K562 (cell line): ENCODE measurements at regions not wholly inside any gene's neighbourhood (a gene's known extent, or its start where the extent isn't known, plus 50 kb on each side); places are given as distances from the start of the nearest gene placed in this dataset.

ENCODE experiments used
- ATF1 ChIP-seq, 2 experiments: fragments of 450-650 bp in 1 of 2; IDR thresholded peaks; 2 replicates each; pipeline ENCODE4 v1.6.1; 2016; ENCODE audit warnings: missing compliant biosample characterization in 1 of 2, missing genetic modification characterization in 1 of 2
- DNMT1 ChIP-seq: fragments of 450-650 bp; IDR thresholded peaks from 2 replicates; pipeline ENCODE4 v1.6.1; 2016; ENCODE audit warnings: antibody characterized with exemption, mild to moderate bottlenecking
- E2F3 ChIP-seq: fragments of 250-450 bp; sonication (Bioruptor Pico); IDR thresholded peaks from 2 replicates; pipeline ENCODE4 v1.4.0; 2020; ENCODE audit warnings: mild to moderate bottlenecking
- MAFK ChIP-seq: IDR thresholded peaks from 2 replicates; pipeline ENCODE4 v1.6.1; 2011; ENCODE audit warnings: low read length, improper control_type of control experiment
- MEF2D ChIP-seq: conservative IDR thresholded peaks from 2 replicates; pipeline ENCODE4 v1.6.1; 2016; ENCODE audit warnings: low read depth, missing genetic modification characterization, missing compliant biosample characterization
- NFRKB ChIP-seq: fragments of 450-650 bp; IDR thresholded peaks from 2 replicates; pipeline ENCODE4 v1.6.1; 2016; ENCODE audit warnings: low read depth
- PHB2 ChIP-seq: fragments of 450-650 bp; IDR thresholded peaks from 2 replicates; pipeline ENCODE4 v1.6.1; 2017; ENCODE audit warnings: low read depth
- POLR2H ChIP-seq: IDR thresholded peaks from 2 replicates; pipeline ENCODE4 v1.6.1; 2016; ENCODE audit warnings: missing genetic modification characterization, low read depth, mild to moderate bottlenecking, control low read depth, missing compliant biosample characterization, moderate library complexity
- POU5F1 ChIP-seq: fragments of 150-350 bp; IDR thresholded peaks from 2 replicates; pipeline ENCODE4 v1.6.1; 2014; ENCODE audit warnings: borderline replicate concordance, low read length, low read depth, mild to moderate bottlenecking; ENCODE audit not compliant: partially characterized antibody
- SRSF3 ChIP-seq: fragments of 200-400 bp; formaldehyde crosslinking; IDR thresholded peaks from 2 replicates; pipeline ENCODE4 v1.6.1; 2016; ENCODE audit warnings: mild to moderate bottlenecking, low read length, moderate library complexity; ENCODE audit not compliant: insufficient read depth
- STAT5B ChIP-seq: fragments of 250-450 bp; sonication (Bioruptor Pico); IDR thresholded peaks from 2 replicates; pipeline ENCODE4 v1.8.0; 2021; ENCODE audit warnings: mild to moderate bottlenecking, inconsistent platforms
- TCF7L2 ChIP-seq: fragments of 150-350 bp; IDR thresholded peaks from 2 replicates; pipeline ENCODE4 v1.6.1; 2016; ENCODE audit warnings: low read depth, mild to moderate bottlenecking, low read length, moderate library complexity
- XRCC3 ChIP-seq: fragments of 450-650 bp; IDR thresholded peaks from 2 replicates; pipeline ENCODE4 v1.6.1; 2017; ENCODE audit warnings: mild to moderate bottlenecking, moderate library complexity
- ZBTB7A ChIP-seq: IDR thresholded peaks from 2 replicates; pipeline ENCODE4 v1.6.1; 2011; ENCODE audit warnings: low read depth, mild to moderate bottlenecking, low read length, moderate library complexity, borderline replicate concordance; ENCODE audit not compliant: control insufficient read depth
- ZNF445 ChIP-seq: fragments of 250-450 bp; sonication (Bioruptor Pico); IDR thresholded peaks from 2 replicates; pipeline ENCODE4 v1.4.0; 2020; ENCODE audit warnings: low read depth, mild to moderate bottlenecking, moderate library complexity
- TF ChIP-seq, protein P1 (sequence below): fragments of 450-650 bp; conservative IDR thresholded peaks from 2 replicates; pipeline ENCODE4 v1.6.1; 2016; ENCODE audit warnings: missing genetic modification characterization, low read depth, mild to moderate bottlenecking, control low read depth, missing compliant biosample characterization
- TF ChIP-seq, protein P2 (sequence below), 2 experiments: IDR thresholded peaks; 2 replicates each; pipeline ENCODE4 v1.6.1; 2011; ENCODE audit warnings: borderline replicate concordance in 1 of 2, control low read depth in 1 of 2, low read depth in 1 of 2, low read length in 1 of 2, mild to moderate bottlenecking in 1 of 2, mixed read lengths in 1 of 2, moderate library complexity in 1 of 2; ENCODE audit not compliant: insufficient read depth in 1 of 2, insufficient read length in 1 of 2, poor library complexity in 1 of 2, severe bottlenecking in 1 of 2; ENCODE audit errors: extremely low read depth in 1 of 2
- TF ChIP-seq, protein P3 (sequence below): sonication (generic); formaldehyde crosslinking; IDR thresholded peaks from 2 replicates; pipeline ENCODE4 v1.4.0; 2020; ENCODE audit warnings: mild to moderate bottlenecking, missing genetic modification reagents
- TF ChIP-seq, protein P4 (sequence below): fragments of 450-650 bp; formaldehyde crosslinking; IDR thresholded peaks from 2 replicates; pipeline ENCODE4 v1.4.0; 2020; ENCODE audit warnings: mild to moderate bottlenecking, moderate library complexity
- TF ChIP-seq, protein P5 (sequence below): fragments of 450-650 bp; formaldehyde crosslinking; IDR thresholded peaks from 2 replicates; pipeline ENCODE4 v1.4.0; 2022; ENCODE audit warnings: mild to moderate bottlenecking, moderate library complexity

DNA sequence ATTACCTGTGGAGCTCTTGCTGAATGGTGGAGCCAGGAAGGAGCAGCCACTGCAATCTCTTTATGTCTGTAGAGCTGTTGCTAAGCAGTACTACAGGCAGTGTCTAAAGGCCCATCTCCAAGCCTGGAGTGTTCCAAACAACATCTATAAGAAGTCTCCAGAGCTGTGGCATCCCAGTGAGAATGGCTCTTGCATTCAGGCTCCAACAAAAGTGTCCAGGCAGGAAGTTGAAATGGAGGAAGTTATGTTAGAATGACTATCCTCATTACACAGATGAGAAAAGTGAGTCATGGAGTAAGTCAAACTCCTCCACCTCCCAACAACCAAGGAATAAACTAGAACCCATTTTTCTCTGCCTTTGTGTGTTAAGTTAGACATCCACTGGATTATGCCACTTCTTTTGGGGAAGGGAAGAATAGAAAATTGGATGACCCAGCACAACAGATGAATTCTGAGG is 288.5 kb upstream of the STXBP5 start (continued):
- TF ChIP-seq ZNF445 (CRISPR knock-in tag): peak; percentile 70
- no peak for TF ChIP-seq PHB2
- TF ChIP-seq, protein P1, sequence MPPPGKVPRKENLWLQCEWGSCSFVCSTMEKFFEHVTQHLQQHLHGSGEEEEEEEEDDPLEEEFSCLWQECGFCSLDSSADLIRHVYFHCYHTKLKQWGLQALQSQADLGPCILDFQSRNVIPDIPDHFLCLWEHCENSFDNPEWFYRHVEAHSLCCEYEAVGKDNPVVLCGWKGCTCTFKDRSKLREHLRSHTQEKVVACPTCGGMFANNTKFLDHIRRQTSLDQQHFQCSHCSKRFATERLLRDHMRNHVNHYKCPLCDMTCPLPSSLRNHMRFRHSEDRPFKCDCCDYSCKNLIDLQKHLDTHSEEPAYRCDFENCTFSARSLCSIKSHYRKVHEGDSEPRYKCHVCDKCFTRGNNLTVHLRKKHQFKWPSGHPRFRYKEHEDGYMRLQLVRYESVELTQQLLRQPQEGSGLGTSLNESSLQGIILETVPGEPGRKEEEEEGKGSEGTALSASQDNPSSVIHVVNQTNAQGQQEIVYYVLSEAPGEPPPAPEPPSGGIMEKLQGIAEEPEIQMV (tag): no peak
- TF ChIP-seq ZBTB7A: no peak
- no peak for TF ChIP-seq ATF1 (CRISPR knock-in tag; IDR thresholded peaks at IDR 0.05)
- TF ChIP-seq ATF1 (tag; IDR thresholded peaks at IDR 0.05): no peak
- TF ChIP-seq POU5F1: no peak
- TF ChIP-seq STAT5B (CRISPR knock-in tag): no peak
- TF ChIP-seq E2F3 (CRISPR knock-in tag): 0 out of 2 replicates have a peak, but pooled peaks have one; percentile 48
- TF ChIP-seq, protein P2, sequence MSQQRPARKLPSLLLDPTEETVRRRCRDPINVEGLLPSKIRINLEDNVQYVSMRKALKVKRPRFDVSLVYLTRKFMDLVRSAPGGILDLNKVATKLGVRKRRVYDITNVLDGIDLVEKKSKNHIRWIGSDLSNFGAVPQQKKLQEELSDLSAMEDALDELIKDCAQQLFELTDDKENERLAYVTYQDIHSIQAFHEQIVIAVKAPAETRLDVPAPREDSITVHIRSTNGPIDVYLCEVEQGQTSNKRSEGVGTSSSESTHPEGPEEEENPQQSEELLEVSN (IDR thresholded peaks at IDR 0.05; ENCODE audit: borderline replicate concordance in 1 of 2, extremely low read depth in 1 of 2, insufficient read depth in 1 of 2, insufficient read length in 1 of 2, low read depth in 1 of 2, low read length in 1 of 2, poor library complexity in 1 of 2, severe bottlenecking in 1 of 2): no peak
- TF ChIP-seq DNMT1: no peak
- TF ChIP-seq TCF7L2: no peak
- TF ChIP-seq SRSF3: no peak
- TF ChIP-seq, protein P3, sequence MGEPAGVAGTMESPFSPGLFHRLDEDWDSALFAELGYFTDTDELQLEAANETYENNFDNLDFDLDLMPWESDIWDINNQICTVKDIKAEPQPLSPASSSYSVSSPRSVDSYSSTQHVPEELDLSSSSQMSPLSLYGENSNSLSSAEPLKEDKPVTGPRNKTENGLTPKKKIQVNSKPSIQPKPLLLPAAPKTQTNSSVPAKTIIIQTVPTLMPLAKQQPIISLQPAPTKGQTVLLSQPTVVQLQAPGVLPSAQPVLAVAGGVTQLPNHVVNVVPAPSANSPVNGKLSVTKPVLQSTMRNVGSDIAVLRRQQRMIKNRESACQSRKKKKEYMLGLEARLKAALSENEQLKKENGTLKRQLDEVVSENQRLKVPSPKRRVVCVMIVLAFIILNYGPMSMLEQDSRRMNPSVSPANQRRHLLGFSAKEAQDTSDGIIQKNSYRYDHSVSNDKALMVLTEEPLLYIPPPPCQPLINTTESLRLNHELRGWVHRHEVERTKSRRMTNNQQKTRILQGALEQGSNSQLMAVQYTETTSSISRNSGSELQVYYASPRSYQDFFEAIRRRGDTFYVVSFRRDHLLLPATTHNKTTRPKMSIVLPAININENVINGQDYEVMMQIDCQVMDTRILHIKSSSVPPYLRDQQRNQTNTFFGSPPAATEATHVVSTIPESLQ (CRISPR knock-in tag): no peak
- TF ChIP-seq, protein P4, sequence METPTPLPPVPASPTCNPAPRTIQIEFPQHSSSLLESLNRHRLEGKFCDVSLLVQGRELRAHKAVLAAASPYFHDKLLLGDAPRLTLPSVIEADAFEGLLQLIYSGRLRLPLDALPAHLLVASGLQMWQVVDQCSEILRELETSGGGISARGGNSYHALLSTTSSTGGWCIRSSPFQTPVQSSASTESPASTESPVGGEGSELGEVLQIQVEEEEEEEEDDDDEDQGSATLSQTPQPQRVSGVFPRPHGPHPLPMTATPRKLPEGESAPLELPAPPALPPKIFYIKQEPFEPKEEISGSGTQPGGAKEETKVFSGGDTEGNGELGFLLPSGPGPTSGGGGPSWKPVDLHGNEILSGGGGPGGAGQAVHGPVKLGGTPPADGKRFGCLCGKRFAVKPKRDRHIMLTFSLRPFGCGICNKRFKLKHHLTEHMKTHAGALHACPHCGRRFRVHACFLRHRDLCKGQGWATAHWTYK (CRISPR knock-in tag): peak; percentile 92
- TF ChIP-seq XRCC3: no peak
- TF ChIP-seq POLR2H (tag): no peak
- TF ChIP-seq NFRKB: peak; percentile 58
- TF ChIP-seq MAFK: no peak
- TF ChIP-seq, protein P5, sequence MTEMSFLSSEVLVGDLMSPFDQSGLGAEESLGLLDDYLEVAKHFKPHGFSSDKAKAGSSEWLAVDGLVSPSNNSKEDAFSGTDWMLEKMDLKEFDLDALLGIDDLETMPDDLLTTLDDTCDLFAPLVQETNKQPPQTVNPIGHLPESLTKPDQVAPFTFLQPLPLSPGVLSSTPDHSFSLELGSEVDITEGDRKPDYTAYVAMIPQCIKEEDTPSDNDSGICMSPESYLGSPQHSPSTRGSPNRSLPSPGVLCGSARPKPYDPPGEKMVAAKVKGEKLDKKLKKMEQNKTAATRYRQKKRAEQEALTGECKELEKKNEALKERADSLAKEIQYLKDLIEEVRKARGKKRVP (CRISPR knock-in tag): peak; percentile 73
- peak; percentile 87 for TF ChIP-seq MEF2D (tag)
